ENCODE measurements at regions not wholly inside any gene's neighbourhood (a gene's known extent, or its start where the extent isn't known, plus 50 kb on each side); places are given as distances from the start of the nearest gene placed in this dataset.

GRCh38 chr7:124089621-124090020 lies 56.8 kb upstream of the TMEM229A start (continued):
- TF ChIP-seq, protein P1, sequence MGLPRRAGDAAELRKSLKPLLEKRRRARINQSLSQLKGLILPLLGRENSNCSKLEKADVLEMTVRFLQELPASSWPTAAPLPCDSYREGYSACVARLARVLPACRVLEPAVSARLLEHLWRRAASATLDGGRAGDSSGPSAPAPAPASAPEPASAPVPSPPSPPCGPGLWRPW (IDR thresholded peaks at IDR 0.05), result no peak
- TF ChIP-seq RNF2 (IDR thresholded peaks at IDR 0.05; ENCODE audit: borderline replicate concordance, low read depth), result no peak
- TF ChIP-seq RARB (CRISPR knock-in tag; IDR thresholded peaks at IDR 0.05), result no peak
- TF ChIP-seq MAX (IDR thresholded peaks at IDR 0.05), result no peak

DNA sequence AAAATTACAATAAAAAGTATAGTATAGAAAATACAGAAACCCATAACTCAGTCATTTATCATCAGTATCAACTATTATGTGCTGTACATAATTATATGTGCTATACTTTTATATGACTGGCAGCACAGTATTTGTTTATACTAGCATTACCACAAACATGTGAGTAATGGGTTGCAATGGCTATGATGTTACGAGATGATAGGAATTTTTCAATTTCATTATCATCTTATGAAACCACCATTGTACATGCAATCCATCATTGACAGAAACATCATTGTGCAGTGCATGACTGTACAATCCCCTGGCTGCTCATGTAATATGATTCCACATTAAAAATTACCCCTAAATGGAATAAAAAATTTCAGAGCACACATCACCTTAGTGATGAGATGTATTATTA lies 55.7 kb upstream of the TMEM229A start:
- WGBS (ENCODE audit: missing lambda C conversion rate), result 5% methylated on average over 1 of the region's 1 CpG
- ChIA-PET POLR2A (no interaction called here), CTCF (no interaction called here)
- H3K27ac ChIP-seq, result no peak overlapping the region
- H3K4me2 ChIP-seq, result no peak overlapping the region
- ATAC-seq, result no peak
- no peaks in the 10 kb centered on the region for H3K9me3 ChIP-seq
- no peak for DNase-seq (ENCODE audit: low read depth in 1 of 2, low spot score in 1 of 2)
- no peak for TF ChIP-seq KDM1A (IDR thresholded peaks at IDR 0.05; ENCODE audit: low read depth)
- TF ChIP-seq POLR2A (IDR thresholded peaks at IDR 0.05; ENCODE audit: low read length), result no peak
- no peak for TF ChIP-seq EHF (CRISPR knock-in tag; IDR thresholded peaks at IDR 0.05)
- TF ChIP-seq CHD4 (IDR thresholded peaks at IDR 0.05; ENCODE audit: borderline replicate concordance), result no peak
- no peak for TF ChIP-seq HOXB13 (CRISPR knock-in tag; IDR thresholded peaks at IDR 0.05; ENCODE audit: low read depth)
- no peak for TF ChIP-seq REST (IDR thresholded peaks at IDR 0.05)
- TF ChIP-seq HMGXB4 (CRISPR knock-in tag; IDR thresholded peaks at IDR 0.05; ENCODE audit: borderline replicate concordance), result no peak
- no peak for TF ChIP-seq USF2 (IDR thresholded peaks at IDR 0.05)
- no peak for TF ChIP-seq SREBF2 (IDR thresholded peaks at IDR 0.05)
- TF ChIP-seq RAD21 (conservative IDR thresholded peaks at IDR 0.05 in 1 of 2, IDR thresholded peaks at IDR 0.05 in 1 of 2), result no peak
- no peak for FAIRE-seq
- no peaks in the 10 kb centered on the region for H3K4me1 ChIP-seq
- no peak overlapping the region for H3K4me3 ChIP-seq

- DNase-seq (ENCODE audit: low read depth in 1 of 2, low spot score in 1 of 2), result no peak
- Histone ChIP-seq H3K9me3 (no peaks in the 10 kb centered on the region), H3K4me1 (no peaks in the 10 kb centered on the region), H3K27ac (no peak overlapping the region), H3K4me2 (no peak overlapping the region), H3K4me3 (no peak overlapping the region)
- WGBS (ENCODE audit: missing lambda C conversion rate), result 8% methylated on average over 2 of the region's 2 CpGs
- no peak for FAIRE-seq
- TF ChIP-seq CBX8 (IDR thresholded peaks at IDR 0.05), result no peak
- no peak for TF ChIP-seq JUN (IDR thresholded peaks at IDR 0.05)
- no peak for TF ChIP-seq POLR2AphosphoS2 (conservative IDR thresholded peaks at IDR 0.05; ENCODE audit: low read length)
- TF ChIP-seq ESRRA (IDR thresholded peaks at IDR 0.05; ENCODE audit: borderline replicate concordance, low read length), result no peak
- no peak for TF ChIP-seq CBX2 (IDR thresholded peaks at IDR 0.05; ENCODE audit: borderline replicate concordance, low read depth)
- TF ChIP-seq ZFP36 (IDR thresholded peaks at IDR 0.05; ENCODE audit: borderline replicate concordance, partially characterized antibody), result no peak
- TF ChIP-seq E2F6 (IDR thresholded peaks at IDR 0.05; ENCODE audit: borderline replicate concordance, low read depth), result no peak
- no peak for TF ChIP-seq CTCF (IDR thresholded peaks at IDR 0.05)
- TF ChIP-seq ZC3H11A (IDR thresholded peaks at IDR 0.05), result no peak
- TF ChIP-seq, protein P1 (IDR thresholded peaks at IDR 0.05), result no peak
- no peak for TF ChIP-seq MAFK (IDR thresholded peaks at IDR 0.05; ENCODE audit: partially characterized antibody)
- no peak for TF ChIP-seq SMC3 (IDR thresholded peaks at IDR 0.05)
- TF ChIP-seq SREBF2 (IDR thresholded peaks at IDR 0.05), result no peak
- TF ChIP-seq RCOR1 (IDR thresholded peaks at IDR 0.05; ENCODE audit: low read depth, low read length), result no peak
- no peak for TF ChIP-seq EHMT2 (IDR thresholded peaks at IDR 0.05; ENCODE audit: low read depth)
- TF ChIP-seq FOSB (CRISPR knock-in tag; IDR thresholded peaks at IDR 0.05), result no peak
- no peak for ATAC-seq
- ChIA-PET POLR2A (no interaction called here), CTCF (interaction anchor here (0.7 kb wide), 1 partner anchor 14 kb away, joined by 3 read pairs; no protein-coding TSS in a partner anchor)
These were observed 54.0 kb upstream of the TMEM229A start for GRCh38 chr7:124086843-124087242.

Data from A549 (cell line).